ENCODE measurements at regions not wholly inside any gene's neighbourhood (a gene's known extent, or its start where the extent isn't known, plus 50 kb on each side); places are given as distances from the start of the nearest gene placed in this dataset.

DNA sequence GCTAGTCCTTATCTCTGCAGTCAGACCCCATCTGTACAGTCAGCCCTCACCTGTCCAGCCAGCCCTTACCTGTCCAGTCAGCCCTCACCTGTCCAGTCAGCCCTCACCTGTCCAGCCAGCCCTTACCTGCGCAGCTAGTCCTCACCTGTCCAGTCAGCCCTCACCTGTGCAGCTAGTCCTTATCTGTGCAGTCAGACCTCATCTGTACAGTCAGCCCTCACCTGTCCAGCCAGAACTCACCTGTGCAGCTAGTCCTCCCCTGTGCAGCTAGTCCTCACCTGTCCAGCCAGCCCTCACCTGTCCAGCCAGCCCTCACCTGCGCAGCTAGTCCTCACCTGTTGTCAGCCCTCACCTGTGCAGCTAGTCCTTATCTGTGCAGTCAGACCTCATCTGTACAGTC is 506.8 kb downstream of the NPHP4 start:
- no peak for DNase-seq

DNA sequence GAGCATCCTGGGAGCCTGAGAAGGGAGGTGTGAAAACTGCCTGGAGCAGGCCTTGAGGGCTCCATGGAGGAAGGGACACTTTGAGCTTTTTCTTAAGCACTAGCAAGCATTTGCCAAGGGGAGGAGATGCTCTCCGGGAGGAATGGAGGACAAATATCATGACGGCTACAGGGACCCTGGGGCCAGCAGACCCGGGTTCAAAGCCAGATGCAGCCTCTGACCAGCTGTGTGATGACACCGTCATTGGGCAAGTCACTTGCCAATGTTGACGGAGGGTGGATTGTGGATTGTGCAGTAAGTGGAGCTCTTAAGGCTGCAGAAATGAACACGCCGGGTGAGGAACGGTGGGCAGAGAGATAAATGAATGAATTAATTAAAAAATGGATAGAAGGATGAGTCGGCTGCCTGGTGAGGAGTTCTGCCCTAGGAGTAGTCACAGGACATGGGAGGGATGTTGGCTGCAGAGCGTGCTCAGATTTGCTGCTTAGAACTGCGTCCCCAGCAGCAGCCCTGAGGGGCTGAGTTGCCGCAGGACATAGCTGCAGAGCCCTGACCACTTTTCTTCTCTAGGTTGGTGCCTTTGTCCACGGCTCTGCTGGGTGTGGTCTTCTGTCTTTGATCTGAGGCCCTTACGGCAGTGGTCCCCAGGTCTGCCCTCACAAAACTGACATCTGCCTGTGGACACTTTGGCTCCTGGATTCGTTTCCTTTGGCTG is 507.6 kb downstream of the NPHP4 start:
- no peak for DNase-seq

DNA sequence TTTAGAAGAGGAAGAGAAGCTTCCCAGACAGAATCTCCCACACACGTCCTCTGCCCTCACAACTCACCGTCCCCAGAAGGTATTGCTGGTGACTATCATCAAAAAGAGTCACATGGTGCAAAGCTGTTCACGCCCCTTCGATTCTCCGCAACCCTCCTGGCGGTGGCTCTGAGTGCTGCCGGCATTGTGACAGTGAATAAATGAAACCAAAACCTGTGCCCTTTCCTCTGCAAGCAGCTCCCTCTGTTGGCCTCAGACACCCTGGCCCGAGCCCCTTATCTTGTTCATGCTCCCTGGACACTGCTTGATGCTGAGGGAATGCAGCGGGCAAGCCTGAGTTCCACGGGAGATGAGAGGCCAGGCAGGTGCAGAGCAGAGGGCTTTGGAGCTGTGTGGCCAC is 510.3 kb downstream of the NPHP4 start:
- DNase-seq: no peak

DNA sequence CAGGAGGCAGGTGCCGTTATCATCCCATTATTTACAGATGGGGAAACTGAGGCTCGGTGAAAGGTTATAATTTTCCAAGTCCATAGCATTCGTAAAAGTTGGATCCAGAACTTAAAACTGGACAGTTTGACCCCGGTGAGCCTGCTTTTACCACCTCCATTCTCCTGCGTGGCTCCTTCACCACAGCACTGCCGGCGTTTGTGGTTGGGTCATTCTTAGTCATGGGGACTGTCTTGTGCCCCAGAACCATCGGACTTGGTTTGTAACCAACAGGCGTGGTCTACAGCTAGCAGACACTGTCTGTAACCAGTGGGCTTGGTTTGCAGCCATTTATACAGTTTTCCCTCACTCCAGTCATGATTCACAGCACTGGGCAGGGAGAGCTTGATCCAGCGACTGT is 511.3 kb downstream of the NPHP4 start:
- DNase-seq: no peak

DNA sequence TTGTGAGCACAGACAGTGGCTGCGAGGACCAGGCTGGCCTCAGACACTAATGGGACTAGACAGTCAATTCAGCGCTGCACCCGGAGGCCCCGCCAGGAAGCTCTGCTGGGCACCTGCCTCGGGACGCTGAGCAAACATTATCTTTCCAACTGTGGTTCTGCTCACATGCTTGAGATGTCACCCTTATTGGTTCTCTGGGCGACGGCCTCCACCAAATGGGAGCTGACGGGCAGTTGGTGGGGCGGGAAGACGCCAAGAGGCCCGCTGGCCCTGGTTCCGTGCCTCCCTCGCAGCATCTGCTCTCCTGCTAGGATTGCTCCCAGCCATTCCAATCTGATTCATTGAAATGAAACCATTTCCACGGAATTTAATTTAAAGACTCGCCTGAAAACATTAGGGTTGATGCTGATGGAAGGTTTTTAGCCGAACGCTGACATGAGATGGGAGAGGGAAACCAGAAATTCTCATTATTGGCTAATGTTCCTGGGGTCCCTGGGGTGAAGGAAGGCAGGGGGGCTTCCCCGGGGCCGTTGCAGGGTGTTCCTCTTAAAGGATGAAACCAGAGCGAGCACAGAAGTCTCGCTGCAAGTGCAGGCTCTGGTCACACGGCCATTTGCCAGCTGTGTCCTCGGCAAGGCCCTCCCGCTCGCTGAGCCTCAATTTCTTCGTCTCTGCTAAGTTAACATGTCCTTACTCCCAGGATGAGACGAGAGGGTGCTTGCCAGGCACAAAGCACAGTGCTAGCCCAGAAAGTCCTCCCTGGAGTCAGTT is 512.2 kb downstream of the NPHP4 start:
- no peak for DNase-seq

DNA sequence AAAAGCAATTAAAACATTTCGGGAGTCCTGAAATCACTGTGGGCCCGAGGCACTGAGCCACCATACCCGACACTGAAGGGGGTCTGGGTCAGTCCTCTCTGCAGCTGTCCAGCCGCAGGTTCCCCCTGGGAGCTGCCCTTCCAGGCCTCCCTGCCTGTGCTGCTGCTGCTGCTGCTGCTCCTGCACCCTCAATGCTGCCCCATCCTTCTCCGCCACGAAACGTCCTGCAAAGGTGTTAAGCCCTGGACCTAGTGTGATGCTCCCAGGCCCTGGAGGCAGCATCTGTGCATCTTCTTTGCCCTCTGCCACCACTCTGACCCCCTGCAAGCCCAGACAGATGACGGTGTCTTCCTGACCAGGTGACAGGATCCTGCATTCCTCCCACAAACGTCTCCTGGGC is 513.3 kb downstream of the NPHP4 start:
- no peak for DNase-seq

DNA sequence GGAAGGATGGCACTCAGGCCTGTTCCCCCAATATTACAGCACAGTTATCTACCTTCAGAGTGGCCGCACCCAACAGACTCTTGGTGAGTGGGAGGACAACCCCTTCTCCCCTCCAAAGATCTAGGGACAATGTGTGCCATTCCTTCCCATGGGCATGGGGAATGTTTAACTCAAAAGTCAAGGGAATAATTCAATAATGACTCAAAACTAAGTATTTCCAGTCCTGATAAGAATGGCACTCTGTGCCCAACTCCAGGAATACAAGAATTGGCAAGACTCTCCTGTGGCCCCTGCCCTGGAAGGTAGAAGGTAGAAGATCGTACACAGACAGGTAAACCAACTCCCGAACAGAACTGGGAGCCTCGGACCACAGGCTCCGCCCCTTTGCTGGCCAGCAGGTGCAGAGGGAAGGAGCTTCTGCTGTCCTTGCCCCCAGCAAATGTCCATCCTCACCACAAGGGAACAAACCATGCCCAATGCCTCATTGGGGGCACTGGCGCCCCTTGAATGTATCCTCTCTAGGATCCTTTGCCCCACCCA is 514.0 kb downstream of the NPHP4 start:
- DNase-seq: no peak

DNA sequence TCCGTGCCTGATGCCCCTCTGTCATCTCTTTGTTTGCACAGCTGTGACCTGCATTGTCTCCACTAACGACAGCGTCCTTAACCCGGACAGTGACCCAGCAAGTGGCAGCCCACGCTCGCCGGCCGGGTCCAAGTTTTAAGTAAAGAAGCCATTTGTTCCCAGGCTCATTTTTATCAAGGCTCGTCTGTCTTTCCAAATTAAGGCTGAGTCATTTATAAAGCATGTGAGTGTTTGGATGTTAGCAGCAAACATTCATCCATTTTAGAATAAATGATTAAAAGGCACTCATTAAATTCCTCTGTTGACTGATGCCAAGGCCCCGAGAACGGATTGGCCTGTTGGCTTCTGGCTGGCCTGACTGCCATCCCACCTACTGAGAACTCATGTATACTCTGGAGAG is 514.5 kb downstream of the NPHP4 start:
- no peak for DNase-seq

DNA sequence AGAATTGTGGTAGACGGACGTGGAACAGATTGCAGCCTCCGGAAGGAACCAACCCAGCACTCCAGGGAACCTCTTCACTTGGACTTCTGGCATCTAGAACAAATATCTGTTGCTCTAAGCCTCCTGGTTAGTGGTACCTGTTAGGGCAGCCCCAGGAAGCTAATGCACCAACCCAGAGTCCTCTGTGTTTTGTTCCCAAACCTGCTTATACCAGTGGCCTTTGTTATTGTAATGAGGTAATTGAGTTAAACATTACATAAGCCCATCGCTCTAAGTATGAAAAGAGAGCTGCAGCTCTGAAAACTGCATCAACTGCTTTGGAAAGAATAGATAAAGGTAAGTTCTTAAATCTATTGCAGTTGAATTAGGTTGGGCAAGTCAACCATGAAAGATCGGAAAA is 516.7 kb downstream of the NPHP4 start:
- DNase-seq: no peak

DNA sequence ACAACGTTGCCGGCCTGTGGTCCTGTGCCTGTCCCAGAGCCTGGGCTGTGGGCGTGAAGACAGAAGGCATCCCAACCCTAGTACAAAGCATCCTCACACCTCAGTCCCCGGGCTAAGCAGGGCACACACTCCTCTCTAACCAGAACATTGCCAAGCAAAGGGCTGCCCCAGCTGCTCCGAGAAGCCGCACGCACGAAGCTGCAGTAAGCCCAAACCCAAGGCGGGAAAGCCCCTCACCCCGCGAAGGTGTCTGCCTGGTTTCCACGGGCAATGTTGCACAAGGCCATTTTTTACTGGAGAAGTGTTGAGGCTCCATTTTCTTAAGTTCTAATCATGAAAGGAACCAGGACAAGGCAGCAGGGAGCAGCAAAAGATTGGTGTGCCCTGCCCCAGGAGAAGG is 519.0 kb downstream of the NPHP4 start:
- DNase-seq: no peak

DNA sequence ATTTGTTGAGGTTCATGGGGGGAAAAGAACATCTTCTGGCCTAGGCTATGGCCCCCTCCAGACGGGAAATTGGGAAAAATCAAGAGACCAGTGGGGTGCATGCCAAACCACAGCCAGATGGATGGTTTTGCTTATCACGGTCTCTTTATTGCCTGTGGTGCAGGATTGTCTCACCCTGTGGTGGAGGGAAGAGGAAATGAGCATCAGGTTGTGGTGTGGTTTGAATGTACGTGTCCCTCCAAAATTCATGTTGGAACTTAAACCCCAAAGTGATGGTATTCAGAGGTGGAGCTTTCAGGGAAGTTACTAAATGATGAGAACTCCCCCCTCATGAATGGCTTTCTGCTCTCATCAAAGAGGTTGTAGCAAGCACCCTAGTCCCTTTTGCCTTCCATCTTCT is 525.7 kb downstream of the NPHP4 start:
- no peak for DNase-seq

DNA sequence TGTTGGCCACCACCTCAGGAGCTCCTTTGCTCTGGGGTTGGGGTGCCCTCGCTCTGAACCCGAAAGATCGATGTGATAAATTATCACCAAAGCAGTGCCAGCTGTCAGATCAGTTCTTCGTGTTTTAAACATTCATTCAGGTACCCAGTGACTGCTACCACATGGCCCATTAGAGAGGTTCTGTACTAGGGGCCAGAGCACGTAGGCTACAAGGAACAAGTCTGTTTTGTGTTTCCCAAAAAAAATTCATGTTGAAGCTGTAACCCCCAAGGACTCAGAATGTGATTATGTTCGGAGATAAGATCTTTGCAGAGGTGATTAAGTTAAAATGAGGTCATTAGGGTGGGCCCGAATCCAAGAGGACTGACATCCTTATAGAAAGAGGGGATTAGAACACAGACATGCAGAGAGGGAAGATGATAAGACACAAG is 526.9 kb downstream of the NPHP4 start:
- DNase-seq: no peak

DNA sequence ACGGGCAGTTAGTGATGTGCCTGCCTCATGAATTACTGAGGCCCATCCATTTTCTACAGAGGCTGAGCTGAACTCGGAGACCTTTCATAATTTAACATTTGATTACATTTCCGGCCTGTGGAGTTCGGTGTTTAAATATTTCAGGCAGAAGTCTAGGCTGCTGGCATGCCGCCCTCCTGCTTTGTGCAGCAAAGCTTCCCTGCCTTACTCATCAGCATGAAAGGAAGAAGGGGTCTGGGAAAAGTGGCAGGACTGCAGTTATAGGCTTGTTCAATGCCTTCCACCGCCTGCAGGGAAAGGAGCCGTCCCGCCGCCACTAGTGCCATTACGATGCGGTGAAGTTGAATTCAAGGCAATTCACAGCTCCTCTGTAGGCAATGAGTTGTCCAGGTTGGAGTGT is 527.9 kb downstream of the NPHP4 start:
- DNase-seq: no peak

DNA sequence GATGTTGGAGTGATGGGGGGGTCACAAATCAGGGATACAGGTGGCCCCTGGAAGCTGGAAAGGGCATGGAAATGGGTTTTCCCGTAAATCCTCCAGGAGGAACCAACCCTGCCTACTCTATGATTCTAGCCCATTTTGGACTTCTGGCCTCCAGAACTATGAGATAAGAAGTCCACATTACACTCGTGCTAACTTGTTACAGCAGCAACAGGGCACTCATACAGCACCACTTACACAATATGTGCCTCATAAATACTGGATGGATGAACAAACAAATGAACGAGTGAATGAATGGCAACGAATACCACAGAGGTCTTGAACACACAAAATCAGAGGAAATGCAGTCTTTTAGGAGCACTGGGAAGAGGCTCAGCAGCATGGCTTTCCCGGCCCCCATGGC is 531.3 kb downstream of the NPHP4 start:
- no peak for DNase-seq

DNA sequence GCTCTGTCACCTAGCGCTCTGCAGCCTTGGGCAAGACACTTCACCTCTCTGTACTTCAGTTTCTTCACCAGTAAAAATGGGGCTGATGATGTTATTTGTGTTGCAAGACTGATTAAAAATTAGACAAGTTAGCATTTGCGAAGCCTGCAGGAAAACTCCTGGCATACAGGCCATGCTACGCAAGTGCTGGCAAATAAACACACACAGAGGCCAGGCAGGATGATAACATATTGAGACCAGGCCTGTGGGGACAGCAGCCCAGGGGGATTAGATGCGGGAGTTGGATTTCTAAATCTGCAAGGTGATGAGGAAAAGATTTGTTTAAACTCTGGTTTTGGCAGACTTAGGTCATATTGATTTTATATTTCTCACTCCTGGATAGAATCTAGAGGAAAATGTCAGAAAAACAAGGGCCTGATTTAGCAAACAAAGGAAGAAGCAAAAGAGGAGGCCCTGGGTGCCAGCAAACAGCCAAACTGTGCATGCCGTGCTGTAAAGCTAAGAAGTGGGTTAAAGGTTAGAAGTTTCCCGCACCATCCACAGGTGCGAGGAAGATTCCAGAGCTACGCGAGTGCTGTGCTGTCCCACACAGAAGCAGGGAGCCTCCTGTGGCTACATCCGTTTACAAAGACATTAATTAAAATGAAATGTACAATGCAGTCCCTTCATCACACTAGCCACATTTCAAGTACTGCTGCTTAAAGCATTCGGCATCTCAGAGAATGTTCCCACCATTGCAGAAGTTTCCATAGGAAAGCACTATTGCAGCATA is 532.2 kb downstream of the NPHP4 start:
- no peak for DNase-seq

DNA sequence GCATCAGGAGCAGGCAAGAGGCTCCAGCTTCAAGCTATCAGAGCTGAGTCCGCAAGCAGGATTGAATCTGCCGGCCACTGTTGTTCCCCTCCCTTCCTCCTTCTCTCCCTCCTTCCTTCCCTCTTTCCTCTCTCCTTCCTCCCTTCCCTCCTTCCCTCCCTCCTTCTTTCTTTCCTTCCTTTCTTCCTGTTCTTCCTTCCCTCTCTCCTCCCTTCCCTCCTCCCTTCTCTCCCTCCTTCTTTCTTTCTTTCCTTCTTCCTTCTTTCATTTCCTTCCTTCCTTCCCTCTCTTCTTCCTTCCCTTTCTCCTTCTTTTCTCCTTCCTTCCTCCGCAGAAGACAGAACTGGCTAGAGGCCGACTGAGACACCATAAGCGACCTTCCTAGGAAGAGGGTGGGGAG is 534.0 kb downstream of the NPHP4 start:
- DNase-seq: no peak

DNA sequence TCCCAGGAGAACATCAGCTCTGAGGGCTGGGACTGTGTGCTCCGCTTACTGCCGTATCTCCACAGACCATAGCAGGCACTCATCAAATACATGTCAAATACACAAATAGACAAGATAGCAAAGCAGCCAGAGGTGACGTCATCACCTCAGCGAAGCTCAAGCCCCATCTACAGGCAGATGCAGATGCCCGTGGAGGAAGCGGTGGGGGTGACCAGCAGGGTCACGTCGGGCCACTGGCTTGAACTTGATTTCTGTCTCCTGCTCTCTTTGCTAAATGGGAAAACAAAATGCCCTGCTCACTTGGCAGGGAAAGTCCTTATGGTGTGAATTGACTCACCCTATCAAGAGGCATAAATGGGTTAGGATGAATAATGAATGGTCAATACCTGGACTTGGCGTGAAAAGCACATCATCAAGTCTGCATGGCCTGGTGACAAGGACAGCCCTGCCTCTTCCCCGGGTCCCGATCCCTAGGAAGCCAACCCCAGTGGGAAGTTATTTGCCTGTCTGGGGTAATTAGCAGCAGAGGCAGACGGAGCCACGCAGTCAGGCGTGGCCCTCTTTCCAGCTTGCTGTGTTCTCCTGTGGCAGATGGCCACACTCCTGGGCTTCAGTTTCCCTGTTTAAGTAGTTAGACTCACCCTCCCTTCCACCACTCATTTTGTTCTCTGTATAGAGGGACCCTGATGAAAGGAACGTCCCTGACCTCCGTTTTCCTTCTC is 536.0 kb downstream of the NPHP4 start:
- DNase-seq: no peak

DNA sequence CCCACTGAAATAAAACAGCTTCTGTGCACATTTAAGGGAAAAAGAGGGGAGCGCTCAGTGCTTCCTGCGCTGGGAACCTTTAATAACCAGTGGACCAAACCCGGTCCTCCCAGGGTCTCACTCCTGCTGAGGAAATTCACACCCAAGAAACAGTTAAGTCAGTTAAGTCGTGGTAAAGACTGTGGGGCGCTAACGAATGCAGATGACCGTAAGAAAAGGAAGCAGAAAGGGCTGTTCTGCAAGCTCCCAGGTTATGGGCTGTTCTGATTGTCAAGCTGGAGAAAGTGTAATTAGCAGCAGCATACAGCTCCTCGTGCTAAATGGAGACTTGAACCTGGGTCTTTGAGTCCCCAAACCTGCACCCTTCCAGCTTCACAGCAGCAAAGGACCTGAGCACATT is 536.6 kb downstream of the NPHP4 start:
- no peak for DNase-seq

DNA sequence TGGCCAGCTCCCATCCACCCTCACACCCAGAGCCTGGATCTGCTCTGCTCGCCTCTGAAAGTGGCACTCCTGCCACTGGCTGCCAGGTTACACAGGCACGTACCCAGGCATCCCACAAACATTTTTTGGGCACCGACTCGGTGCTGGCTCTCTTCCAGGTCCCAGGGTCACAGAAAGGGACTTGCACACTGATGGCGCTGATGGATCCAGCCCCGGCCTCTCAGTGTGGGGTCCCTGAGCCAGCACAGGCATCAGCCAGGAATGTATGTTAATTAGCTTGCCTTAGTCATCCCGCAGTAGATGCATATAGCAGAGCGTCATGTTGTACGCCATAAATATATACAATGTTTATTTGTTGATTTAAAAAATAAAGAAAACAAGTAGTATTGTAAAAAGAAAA is 537.2 kb downstream of the NPHP4 start:
- DNase-seq: no peak

DNA sequence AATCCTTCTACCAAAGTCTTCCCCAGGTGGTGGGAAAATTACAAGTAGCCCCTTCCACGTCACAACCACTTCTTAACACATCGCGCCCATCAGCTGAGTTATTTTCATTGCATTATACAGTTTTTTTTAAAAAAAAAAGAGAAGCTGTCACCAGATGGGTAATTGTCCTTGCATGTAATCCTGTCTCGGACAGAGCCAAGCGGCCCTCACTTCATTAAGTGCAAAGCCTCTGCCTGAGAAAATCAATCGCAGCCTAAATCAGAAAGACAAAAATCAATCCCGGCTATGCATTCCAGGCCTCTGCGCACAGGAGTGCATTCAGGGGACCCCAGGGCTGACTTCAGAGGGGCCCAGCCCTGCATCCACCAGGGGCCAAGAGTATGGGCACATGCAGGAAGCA is 538.9 kb downstream of the NPHP4 start:
- DNase-seq: no peak

DNA sequence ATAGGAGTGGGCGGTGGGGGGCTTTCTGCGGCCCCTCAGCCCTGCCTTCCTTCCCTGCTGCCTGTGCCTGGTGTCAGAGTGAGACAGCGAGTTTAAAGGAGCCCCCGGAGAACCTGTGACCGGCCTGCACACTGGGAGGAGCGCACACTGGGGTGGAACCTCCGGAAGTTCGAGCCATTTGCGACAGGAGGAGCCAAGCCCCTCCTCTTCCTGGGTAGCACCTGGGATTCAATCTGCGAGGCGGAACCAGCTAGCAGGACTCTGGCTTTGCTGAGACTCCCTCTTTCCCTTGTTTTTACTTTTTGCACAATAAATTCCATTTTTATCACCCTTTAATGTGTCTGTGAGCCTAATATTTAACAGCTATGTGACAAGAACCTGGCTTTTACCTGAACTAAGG is 540.6 kb downstream of the NPHP4 start:
- DNase-seq: no peak

DNA sequence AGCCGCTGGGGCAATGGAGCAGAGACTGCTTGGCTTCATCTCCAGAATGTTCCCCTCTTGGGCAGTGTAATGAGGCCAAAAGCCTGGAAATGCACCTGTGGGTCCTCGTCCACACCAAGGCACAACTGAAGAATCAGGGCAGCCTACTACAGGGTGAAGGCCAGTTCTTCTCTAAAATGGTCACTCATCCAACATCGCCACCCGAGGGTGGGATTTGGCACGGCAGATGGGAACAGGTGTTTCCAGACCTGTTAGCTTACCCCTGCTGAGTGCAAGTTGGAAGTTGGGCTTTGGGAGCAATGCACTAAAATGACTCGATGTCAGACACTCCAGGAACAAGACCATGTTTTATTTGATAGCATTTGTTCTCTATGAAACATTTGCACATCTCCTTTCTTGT is 543.7 kb downstream of the NPHP4 start:
- no peak for DNase-seq

DNA sequence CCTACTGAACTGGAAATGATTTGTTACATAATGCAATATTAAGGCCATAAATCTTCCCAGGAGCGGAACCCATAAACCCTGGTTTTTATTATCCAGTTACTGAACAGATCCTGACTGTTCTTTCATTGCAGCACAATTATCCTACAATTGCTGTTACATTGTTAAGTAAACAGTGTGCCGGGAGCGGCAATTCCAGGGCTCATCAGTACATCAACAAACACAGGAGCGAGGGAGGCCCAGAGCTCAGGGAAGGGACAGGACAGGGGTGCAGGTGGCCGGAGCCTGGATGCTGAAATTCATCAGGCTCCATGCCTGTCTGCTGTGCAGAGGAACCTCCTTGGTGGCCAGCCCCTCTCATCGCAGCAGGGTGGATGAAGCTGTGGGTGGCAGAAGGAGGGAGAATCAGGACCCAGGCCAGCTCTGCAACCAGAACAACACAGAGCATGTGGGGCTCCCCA is 544.7 kb downstream of the NPHP4 start:
- no peak for DNase-seq

All from Kasumi-1 (cell line).